ENCODE measurements at regions not wholly inside any gene's neighbourhood (a gene's known extent, or its start where the extent isn't known, plus 50 kb on each side); places are given as distances from the start of the nearest gene placed in this dataset.
"Not testable (repeated sequence)": the region's sequence is repeated elsewhere in the genome, so short reads cannot be mapped to it uniquely, and the experiment has no call there.

DNA sequence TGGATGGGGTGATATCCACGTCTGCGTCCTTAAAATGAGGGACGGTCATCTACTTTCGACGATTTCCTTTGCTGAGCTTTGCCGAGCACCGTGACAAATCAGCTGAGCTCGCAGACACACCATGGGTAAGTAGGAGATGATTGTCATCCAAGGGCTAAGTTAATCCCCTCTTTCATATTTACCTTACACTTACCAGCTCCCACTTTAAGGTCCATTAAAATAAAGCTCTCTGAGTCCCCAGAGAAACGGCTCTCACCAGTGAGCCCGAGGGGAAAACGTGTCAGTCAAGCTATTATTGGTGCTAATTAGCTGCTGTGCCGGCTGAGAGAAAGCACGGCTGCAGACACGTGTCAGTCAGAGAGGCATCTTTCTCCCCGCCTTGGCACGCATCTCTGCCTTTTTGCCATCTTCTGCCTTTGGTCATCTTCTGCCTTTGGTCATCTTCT, 72.2 kb downstream of the CRLF2 start:
- no peak for DNase-seq

DNA sequence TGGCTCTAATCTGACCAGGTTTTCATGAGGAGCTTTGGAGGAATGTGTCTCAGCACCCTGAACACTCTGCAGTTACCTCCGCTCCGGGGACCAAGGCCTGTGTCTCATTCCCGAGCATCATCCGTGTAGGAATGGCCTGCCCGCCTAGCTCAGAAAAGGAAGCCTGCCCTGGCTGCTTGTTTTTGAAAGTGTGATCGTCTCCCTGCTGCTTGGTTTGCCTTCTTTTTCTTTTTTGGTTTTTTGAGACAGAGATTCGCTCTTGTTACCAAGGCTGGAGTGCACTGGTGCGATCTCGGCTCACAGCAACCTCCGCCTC, 73.3 kb downstream of the CRLF2 start:
- DNase-seq: no peak

DNA sequence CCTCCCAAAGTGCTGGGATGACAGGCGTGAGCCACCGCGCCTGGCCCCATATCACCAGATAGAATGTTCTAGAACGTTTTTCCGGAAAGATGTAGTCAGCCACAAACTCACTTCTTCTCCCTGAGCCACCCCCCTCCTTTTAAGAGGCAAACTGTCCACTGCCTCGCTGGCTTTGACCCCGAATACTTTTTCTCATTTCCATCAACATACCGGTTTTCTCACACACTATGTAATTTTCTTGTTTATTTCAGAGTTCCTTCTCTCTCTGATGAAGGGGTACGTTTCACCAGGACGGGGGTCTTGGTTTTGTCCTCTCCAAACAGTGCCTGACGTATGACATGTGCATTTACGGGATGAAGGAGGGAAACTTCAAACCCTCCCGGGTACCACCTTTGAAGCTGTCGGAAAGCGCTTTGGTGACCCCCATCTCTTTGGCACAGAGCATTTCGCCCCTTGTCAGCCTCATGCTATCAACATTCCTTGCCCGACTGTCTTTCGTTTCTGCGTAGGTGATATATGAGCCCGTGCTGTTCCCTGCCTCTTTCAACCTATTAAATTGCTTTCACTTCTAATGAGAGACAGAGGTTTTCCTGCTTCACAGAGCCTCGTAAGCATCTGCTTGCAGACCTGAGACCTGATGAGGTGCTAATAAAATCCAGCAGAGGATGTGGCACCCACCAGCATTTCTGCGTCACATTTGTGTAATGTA, 73.8 kb downstream of the CRLF2 start:
- DNase-seq: no peak

DNA sequence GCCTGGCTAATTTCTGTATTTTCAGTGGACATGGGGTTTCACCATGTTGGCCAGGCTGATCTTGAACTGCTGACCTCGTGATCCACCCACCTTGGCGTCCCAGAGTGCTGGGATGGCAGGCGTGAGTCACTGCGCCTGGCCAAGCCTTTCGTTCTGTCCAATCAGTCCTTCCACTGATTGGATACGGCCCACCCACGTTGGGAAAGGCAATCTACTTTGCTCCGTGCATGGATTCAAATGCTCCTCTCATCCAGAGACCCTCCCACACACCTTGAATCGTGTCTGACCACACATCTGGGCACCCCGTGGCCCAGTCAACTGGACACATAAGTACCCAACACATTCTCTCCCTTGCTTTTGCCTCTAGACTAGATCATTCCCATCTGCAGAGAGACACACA, 74.9 kb downstream of the CRLF2 start:
- DNase-seq: no peak

DNA sequence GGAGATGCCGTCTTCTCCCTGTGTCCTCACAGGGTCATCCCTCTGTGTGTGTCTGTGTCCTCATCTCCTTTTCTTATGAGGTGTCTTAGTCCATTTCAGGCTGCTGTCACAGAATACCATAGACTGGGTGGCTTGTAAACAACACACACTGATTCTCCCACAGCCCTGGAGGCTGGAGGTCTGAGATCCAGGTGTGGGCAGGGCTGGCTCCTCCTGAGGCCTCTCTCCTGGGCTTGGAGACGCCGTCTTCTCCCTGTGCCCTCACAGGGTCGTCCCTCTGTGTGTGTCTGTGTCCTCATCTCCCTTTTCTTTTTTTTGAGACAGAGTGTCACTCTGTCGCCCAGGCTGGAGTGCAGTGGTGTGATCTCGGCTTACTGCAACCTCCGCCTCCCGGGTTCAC, 75.9 kb downstream of the CRLF2 start:
- not testable (repeated sequence) for DNase-seq

DNA sequence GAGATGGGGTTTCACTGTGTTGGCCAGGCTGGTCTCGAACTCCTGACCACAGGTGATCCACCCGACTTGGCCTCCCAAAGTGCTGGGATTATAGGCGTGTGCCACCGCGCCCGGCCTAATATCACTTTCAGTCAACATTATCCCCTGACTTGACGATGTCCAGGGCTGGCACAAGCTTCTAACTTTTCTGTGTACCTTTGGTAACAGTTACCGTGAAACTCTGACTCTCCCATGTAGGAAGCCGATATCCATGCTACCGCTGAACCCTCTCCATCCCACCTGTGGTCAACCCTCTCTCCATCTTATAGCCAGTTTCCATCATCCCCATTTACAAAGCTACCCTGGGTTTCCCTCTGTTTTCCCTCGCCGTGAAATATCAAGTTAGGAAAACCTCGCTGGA, 77.5 kb downstream of the CRLF2 start:
- DNase-seq: no peak

DNA sequence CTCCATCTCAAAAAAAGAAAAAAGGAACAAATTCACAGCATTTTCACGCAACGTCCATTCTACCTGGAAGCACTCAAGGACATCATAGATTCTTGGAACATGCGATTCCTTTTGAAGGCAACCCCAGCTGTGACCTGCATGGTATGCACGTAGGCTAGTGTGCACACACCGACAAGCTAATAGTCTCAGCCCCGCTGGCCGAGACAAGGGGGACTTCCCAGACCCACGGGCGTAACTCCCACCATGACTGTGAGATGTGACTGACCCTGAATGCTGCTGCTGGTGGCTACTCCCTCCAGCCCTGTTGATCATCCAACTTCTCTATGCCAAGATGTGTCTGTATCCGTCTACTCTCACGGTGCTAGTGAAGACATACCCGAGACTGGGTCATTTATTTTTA, 78.3 kb downstream of the CRLF2 start:
- no peak for DNase-seq

DNA sequence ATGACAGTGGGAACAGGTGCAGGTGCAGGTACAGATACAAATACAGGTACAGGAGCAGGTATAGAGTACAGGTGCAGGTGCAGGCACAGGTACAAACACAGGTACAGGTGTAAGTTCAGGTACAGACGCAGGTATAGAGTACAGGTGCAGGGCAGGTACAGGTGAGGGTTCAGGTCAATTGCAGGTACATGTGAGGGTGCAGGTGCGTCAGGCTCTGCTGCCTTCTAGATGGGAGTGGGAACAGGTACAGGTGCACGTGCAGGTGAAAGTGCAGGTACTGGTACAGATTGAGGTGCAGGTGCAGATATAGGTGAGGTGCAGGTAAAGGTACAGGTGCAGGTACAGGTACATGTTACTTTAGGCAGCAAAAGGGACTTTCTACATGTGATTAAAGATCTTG, 85.7 kb downstream of the CRLF2 start:
- DNase-seq: no peak

DNA sequence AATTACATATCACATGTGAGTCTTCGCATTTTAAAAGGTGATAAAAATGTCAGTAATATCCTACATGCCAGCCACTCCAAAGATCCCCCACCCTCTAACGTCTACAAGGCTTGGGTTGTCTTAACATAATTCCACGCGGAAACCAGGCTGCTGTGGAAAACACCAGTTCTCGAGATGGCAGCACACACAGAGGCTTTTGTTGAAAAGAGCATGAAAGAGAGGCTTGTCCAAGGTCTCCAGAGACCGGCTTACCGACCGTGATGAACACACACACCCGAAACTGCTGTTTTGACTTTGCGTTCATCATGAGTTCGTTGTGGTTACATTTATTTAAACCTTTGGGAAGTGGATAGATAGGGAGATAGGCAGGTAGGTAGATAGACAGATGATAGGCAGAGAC, 87.9 kb downstream of the CRLF2 start:
- DNase-seq: no peak

DNA sequence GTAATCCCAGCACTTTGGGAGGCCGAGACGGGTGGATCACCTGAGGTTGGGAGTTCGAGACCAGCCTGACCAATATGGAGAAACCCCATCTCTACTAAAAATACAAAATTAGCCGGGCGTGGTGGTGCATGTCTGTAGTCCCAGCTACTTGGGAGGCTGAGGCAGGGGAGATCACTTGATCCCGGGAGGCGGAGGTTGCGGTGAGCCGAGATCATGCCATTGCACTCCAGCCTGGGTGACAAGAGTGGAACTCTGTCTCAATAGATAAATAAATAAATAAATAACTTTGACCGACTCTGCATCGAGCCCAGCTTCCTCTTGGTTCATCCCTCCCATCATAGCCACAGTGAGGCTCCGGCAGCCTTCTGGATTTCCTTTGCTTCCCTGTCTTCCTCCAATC, 89.6 kb downstream of the CRLF2 start:
- not testable (repeated sequence) for DNase-seq

DNA sequence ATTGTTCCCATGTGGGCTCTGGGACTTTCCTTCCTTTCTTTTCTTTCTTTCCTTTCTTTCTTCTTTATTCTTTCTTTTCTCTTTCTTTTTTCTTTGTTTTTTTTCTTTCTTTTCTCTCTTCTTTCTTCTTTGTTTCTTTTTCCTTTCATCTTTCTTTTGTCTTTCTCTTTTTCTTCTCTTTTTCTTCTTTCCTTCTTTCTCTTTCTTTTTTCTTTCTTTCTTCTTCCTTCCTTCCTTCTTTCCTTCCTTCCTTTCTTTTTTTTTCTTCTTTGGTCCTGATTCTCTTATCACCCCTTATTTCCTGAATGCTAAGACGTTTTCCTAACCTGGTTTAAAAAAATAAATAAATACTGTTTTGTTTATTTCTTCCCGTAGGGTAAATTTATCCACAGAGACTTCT, 93.2 kb downstream of the CRLF2 start:
- DNase-seq: no peak

DNA sequence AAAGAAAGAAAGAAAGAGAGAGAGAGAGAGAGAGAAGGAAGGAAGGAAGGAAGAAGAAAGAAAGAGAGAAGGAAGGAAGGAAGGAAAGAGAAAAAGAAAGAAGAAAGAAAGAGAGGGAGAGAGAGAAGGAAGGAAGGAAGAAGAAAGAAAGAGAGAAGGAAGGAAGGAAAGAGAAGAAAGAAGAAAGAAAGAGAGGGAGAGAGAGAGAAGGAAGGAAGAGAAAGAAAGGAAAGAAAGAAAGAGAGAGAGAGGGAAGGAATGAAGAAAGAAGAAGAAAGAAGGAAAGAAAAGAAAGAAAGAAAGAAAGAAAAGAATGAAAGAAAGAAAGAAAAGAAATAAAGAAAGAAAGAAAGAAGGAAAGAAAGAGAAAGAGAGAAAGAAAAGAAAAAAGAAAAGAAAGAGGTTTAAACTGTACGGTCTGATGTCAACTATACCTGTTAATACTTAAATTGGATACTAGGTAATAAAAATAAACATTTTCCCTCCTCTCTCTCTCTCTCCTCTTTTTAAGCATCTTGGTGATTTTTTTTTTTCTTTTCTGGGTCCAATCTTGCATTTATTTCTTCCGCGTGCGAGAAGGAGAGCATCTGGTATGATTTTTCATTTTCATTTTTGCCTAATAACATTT, 93.8 kb downstream of the CRLF2 start:
- DNase-seq: no peak

DNA sequence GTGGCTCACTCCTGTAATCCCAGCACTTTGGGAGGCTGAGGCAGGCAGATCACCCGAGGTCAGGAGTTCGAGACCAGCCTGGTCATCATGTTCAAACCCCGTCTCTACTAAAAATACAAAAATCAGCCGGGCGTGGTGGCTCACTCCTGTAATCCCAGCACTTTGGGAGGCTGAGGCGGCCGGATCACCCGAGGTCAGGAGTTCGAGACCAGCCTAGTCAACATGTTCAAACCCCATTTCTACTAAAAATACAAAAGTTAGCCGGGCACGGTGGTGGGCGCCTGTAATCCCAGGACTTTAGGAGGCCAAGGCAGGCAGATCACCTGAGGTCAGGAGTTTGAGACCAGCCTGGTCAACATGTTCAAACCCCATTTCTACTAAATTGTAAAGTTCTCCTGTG, 97.0 kb downstream of the CRLF2 start:
- DNase-seq: not testable (repeated sequence)

DNA sequence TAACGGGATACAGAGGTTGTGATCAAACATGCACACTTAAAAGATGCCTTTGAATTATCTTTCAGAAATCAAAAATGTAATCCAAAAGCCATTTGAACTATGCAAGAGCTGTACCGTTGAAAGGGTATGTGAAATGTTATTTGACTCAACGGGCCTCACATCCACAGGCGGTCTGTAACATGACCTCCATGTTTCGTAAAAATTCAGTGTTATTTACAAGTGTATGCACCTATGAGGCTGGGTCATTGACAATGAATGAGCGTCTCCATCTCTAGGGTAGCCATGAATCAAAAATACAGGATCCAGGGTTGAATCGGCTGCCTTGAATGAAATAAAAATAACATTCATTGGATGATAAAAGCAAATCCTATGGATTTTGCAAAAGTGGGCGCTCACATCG, 100.1 kb downstream of the CRLF2 start:
- no peak for DNase-seq

DNA sequence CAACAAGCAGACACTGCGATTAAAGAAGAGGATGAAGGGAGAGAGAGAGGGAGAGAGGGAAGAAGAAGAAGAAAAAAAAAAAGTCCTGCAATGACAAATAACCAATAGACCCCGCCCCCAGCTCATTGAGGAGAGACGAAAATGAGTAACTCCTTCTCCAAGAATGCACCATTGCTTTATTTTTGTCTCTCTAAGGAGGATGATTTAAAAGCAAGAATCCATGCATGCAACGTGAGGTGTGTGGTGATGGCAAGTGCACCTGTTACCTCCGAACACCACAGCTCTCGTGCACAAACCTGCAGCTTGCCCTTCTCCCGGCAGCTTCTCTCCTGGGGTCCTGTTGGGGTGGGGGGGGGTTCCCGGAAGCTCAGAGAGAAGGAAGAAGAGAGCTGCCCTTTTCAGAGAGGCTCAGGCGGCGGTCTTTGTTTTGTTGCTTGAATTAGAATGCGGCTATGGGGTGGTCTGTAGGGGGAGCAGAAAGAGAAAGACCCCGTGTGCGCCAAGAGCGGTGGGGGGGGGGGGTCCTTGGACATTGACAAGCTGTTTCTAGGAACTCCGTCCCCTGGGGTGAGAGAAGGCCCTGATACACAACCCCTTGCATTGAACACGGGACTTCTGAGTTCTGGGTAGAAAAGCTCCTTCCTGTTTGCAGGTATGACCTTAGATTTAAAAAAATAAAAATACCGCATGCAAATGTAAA, 100.7 kb downstream of the CRLF2 start:
- DNase-seq: no peak

DNA sequence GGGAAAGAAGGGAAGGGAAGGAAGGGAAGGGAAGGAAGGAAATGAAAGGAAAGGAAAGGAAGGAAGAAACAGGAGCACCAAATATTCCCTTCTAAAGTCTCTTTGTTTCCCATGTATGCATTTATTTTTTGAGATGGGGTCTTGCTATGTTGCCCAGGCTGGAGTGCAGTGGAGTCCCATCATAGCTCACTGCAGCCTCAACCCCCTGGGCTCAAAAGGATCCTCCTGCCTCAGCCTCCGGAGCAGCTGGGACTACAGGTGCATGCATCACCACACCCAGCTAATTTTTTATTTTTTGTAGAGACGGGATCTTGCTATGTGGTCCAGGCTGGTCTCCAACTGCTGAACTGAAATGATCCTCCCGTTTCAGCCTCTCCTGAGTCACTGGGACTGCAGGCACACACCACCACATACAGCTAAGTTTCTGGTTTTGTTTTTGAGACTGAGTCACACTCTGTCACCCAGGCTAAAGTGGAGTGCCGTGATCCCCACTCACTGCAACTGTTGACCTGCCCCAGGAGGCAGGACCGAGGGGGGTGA, 102.8 kb downstream of the CRLF2 start:
- no peak for DNase-seq

DNA sequence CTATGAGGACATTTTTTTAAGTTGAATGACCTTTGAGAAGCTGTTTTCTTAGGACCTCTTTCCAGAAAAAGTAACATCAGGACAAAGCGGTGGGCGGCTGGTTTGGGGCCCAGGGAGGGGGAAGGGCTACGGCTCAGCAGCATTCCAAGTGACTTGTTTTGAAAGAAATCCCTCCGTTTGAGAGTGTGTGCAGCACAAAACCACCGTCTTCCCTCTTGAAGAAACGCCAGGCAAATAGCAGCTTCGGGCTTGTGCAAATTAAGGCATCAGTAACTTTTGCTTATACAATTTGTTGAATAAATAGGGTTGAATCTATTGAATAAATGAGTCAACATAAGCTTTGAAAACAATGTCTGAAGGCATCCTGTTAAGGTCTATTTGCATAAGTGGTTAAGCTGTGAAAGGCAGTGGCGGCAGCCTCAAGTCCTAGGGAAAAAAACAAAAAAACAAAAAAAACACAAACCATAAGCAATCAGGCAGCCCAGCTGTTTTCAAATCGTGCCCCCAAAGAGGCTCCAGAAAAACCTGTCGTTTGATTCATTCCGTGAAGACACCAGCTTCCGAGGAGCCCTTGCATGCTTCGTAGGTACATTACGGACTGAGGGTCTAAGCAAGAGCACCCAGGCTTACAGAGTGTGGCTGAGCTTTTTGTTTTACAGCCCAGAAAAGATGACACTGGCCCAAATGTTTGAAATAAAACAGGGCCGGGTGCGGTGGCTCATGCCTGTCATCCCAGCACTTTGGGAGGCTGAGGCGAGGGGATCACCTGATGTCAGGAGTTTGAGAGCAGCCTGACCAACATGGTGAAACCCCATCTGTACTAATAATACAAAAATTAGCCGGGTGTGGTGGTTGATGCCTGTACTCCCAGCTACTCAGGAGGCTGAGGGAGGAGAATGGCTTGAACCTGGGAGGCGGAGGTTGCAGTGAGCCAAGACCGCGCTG, 103.7 kb downstream of the CRLF2 start:
- no peak for DNase-seq

DNA sequence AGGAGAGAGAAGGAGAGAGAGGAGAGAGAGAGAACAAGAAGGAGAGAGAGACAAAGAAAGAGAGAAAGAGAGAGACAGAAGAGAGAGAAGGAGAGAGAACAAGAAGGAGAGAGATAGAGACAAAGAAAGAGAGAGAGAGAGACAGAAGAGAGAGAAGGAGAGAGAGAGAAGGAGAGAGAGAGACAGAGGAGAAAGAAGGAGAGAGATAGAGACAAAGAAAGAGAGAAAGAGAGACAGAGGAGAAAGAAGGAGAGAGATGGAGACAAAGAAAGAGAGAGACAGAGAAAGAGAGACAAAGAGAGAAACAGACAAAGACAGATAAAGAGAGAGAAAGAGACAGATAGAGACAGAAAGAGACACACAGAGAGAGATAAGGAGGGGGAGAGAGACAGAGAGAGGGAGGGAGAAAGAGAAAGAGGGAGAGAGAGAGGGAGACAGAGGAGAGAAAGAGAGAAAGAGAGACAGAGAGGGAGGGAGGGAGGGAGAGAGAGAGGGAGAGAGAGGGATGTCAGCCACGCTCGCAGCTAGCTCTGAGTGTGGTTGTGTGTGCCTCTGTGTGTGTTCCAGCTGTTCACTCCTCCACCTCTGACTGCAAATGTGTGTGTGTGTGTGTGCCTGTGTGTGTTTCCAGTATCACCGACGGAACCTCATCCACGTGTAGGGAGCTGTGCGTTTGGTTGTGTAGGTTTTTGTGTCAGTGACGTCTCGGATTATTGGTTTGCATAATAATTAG, 105.8 kb downstream of the CRLF2 start:
- no peak for DNase-seq

DNA sequence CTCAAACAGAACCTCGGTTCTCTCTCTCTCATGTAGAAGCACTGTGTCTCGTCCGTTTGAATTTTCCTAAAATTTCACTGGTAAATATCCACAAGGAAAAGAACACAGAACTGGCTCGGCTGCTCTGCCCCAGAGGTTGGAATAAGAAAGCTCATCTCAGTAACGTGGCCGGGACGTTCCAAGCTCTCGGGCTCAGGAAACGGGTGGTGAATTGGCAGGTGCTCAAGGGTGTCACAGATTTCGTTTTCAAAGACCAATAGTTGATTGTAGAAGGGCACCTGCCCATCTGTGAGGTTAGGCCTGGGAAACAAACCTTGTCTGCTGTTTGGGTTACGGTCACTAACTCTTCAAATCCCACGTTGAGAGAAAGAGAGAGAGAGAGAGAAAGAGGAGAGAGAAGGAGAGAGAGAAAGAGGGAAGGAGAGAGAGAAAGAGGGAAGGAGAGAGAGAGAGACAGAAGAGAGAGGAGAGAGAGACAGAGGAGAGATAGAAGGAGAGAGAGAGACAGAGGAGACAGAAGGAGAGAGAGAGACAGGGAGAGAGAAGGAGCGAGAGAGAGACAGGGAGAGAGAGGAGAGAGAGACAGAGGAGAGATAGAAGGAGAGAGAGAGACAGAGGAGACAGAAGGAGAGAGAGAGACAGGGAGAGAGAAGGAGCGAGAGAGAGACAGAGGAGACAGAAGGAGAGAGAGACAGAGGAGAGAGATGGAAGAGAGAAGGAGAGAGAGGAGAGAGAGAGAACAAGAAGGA, 106.6 kb downstream of the CRLF2 start:
- no peak for DNase-seq

DNA sequence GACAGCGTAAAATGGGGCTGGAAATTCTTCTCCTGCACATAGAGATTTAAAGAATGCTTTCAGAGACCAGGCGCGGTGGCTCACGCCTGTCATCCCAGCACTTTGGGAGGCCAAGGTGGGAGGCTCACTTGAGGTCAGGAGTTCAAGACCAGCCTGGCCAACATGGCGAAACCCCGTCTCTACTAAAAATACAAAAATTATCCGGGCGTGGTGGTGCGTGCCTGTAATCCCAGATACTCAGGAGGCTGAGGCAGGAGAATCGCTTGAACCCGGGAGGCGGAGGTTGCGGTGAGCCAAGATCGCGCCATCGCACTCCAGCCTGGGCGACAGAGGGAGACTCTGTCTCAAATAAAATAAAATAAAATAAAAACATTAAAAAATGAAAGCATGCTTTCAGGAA, 107.4 kb downstream of the CRLF2 start:
- not testable (repeated sequence) for DNase-seq

DNA sequence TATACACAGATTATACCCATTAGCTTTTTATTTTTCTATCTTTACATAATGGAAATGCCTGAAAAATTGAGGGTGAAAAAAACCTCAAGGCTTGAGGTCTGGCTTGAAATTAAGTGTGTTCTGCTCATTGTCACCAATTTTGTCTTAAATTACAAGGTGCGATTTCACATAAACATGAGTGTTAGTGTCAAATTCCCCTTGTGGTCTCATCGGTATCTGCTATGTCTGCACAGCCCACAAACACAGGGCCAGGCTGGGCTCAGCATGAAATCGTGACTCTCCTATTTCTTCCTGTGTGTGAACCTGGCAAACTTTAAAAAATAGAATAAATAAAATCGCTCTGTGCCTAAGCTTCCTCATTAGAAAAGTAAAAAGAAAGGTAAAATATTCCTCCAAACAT, 109.1 kb downstream of the CRLF2 start:
- DNase-seq: no peak

DNA sequence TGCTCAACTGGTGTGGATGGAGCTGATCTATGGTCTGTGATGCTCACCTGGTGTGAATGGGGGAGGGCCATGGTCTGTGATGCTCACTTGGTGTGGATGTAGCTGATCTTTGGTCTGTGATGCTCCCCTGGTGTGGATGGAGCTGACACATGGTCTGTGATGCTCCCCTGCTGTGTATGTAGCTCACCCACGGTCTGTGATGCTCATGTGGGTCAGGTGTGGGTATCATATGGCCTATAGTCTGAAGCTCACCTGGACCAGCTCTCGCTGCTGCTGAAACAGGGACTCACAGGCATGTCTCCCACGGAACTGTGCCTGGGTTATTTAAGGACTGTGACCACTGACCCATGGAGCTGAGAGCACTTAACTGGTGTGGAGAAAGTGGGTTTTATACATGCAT, 109.7 kb downstream of the CRLF2 start:
- no peak for DNase-seq
